ENCODE measurements at regions not wholly inside any gene's neighbourhood (a gene's known extent, or its start where the extent isn't known, plus 50 kb on each side); places are given as distances from the start of the nearest gene placed in this dataset.

DNA sequence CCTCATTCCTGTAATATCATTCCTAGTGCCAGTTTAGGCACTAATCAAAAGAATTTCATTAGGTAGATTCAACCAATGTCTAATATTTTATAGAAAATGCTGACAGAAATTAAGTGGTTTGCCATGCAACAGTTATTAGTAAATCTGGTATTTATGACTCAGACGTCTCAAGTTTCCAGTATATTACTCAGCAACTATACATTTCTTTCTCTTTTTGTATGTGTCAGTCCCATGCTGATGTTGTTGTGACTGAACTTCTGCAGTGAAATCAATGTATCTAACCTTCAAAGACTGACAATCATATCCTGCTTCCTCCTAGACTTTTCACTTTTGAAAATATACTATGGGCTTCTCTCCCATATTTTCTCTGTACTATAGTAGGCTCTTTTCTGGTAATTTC, 822.5 kb downstream of the NR2F1-AS1 start:
- H3K27me3 ChIP-seq (replicated peaks in 1 of 7) = no peaks in the 10 kb centered on the region
- no peaks in the 10 kb centered on the region for H3K36me3 ChIP-seq
- TF ChIP-seq POLR2AphosphoS5 (IDR thresholded peaks at IDR 0.05) (no peak), POLR2A (IDR thresholded peaks at IDR 0.05) (no peak)
- H3K9me3 ChIP-seq = peaks cover 0 to 5% (median 0%) of the 10 kb centered on the region in 8 donors
- no peak for DNase-seq
- 59 to 81% (median 70%) methylated on average over 1 of the region's 1 CpG for WGBS, 5 donors
- no peak overlapping the region for H3K27ac ChIP-seq
- intact Hi-C loops (cut with DNase I; ENCODE audit: low total_unique reads) = no loop called here
- H3K4me1 ChIP-seq = no peaks in the 10 kb centered on the region
- H3K4me3 ChIP-seq = no peak overlapping the region

DNA sequence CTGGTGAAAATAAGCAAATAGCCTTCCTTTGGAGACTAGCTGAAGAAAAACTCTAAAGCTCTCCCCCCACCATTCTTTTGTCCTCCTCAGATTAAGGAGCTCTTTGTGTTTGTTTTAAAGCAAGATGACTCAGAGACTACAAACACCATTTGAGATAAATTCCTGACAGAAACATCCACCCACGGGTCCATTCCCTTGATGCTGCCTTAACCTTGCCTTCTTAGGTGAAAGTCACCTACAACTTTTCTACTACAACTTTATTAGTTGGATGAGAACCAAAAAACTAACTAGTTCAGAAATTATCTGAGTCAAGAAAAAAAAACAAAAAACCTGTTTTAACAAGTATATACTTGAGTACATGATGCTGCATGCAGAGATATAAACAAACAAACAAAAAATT, 831.1 kb downstream of the NR2F1-AS1 start:
- TF ChIP-seq POLR2A (IDR thresholded peaks at IDR 0.05) (no peak), POLR2AphosphoS5 (IDR thresholded peaks at IDR 0.05) (no peak)
- TF ChIP-seq, protein P1, sequence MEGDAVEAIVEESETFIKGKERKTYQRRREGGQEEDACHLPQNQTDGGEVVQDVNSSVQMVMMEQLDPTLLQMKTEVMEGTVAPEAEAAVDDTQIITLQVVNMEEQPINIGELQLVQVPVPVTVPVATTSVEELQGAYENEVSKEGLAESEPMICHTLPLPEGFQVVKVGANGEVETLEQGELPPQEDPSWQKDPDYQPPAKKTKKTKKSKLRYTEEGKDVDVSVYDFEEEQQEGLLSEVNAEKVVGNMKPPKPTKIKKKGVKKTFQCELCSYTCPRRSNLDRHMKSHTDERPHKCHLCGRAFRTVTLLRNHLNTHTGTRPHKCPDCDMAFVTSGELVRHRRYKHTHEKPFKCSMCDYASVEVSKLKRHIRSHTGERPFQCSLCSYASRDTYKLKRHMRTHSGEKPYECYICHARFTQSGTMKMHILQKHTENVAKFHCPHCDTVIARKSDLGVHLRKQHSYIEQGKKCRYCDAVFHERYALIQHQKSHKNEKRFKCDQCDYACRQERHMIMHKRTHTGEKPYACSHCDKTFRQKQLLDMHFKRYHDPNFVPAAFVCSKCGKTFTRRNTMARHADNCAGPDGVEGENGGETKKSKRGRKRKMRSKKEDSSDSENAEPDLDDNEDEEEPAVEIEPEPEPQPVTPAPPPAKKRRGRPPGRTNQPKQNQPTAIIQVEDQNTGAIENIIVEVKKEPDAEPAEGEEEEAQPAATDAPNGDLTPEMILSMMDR (IDR thresholded peaks at IDR 0.05 in 8 of 11, conservative IDR thresholded peaks at IDR 0.05 in 3 of 11) = no peak
- Histone ChIP-seq H3K4me1 (no peaks in the 10 kb centered on the region), H3K9me3 (peaks cover 0 to 6% (median 0%) of the 10 kb centered on the region in 8 donors), H3K36me3 (no peaks in the 10 kb centered on the region), H3K4me3 (no peak overlapping the region), H3K27me3 (replicated peaks in 1 of 7) (no peaks in the 10 kb centered on the region), H3K27ac (no peak overlapping the region)
- intact Hi-C loops (cut with DNase I; ENCODE audit: low total_unique reads) = no loop called here
- WGBS, 5 donors = 12 to 31% (median 24%) methylated on average over 1 of the region's 1 CpG
- no peak for DNase-seq

DNA sequence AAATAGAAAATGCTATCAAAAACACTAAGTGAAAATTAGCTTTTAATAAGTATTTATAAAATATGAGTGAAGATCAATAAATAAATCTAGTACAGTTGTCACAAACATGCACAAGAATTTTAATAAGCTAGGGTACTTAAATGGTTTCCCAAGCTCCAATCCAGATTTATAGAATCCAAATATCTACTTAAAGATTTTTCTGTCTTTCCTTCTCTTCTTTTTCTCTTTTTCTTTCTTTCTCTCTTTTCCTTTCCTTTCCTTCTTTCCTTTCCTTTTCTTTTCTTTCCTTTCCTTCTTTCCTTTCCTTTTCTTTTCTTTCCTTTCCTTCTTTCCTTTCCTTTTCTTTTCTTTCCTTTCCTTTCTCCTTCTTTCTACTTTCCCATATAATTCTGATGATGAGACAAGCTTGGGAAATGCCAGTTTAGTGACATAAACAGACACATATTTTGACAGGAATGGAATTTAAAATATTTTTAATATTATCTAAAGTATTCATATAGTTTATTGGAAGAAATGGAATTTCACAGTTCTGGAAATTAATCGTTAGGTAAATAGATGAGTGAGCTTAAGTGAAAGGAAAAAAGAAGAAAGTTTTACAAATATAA, 832.8 kb downstream of the NR2F1-AS1 start:
- WGBS, 5 donors = 74 to 91% (median 86%) methylated on average over 1 of the region's 1 CpG
- no peaks in the 10 kb centered on the region for H3K9me3 ChIP-seq
- H3K27me3 ChIP-seq (replicated peaks in 1 of 7) = no peaks in the 10 kb centered on the region
- no peaks in the 10 kb centered on the region for H3K36me3 ChIP-seq
- intact Hi-C loops (cut with DNase I; ENCODE audit: low total_unique reads) = no loop called here
- TF ChIP-seq POLR2A (IDR thresholded peaks at IDR 0.05) (no peak), POLR2AphosphoS5 (IDR thresholded peaks at IDR 0.05) (no peak)
- TF ChIP-seq, protein P1 (IDR thresholded peaks at IDR 0.05 in 8 of 11, conservative IDR thresholded peaks at IDR 0.05 in 3 of 11) = no peak
- H3K4me3 ChIP-seq = no peak overlapping the region
- DNase-seq = no peak
- no peak overlapping the region for H3K27ac ChIP-seq
- no peaks in the 10 kb centered on the region for H3K4me1 ChIP-seq

DNA sequence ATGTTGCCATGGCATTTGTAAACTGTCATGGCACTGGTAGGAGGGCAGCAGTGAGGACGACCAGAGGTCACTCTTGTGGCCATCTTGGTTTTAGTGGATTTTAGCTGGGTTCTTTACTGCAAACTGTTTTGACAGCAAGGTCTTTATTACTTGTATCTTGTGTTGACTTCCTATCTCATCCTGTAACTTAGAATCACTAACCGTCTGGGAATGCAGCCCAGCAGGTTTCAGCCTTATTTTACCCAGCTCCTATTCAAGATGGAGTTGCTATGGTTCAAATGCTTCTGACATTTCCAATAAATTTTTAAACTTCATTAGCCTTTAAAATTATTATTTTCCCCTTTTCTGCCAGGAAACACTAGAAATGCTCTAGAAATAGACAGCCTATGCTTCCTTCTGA, 839.1 kb downstream of the NR2F1-AS1 start:
- Histone ChIP-seq H3K27me3 (replicated peaks in 1 of 7) (no peaks in the 10 kb centered on the region), H3K36me3 (no peaks in the 10 kb centered on the region), H3K9me3 (peaks cover 0 to 16% (median 3%) of the 10 kb centered on the region in 8 donors), H3K27ac (no peak overlapping the region), H3K4me1 (no peaks in the 10 kb centered on the region), H3K4me3 (no peak overlapping the region)
- 72 to 83% (median 80%) methylated on average over 2 of the region's 2 CpGs for WGBS, 5 donors
- DNase-seq = no peak
- TF ChIP-seq, protein P1 (IDR thresholded peaks at IDR 0.05 in 8 of 11, conservative IDR thresholded peaks at IDR 0.05 in 3 of 11) = no peak
- TF ChIP-seq POLR2AphosphoS5 (IDR thresholded peaks at IDR 0.05) (no peak), POLR2A (IDR thresholded peaks at IDR 0.05) (no peak)
- intact Hi-C loops (cut with DNase I; ENCODE audit: low total_unique reads) = no loop called here

Data from spleen (tissue), 11 donors.